ENCODE measurements at regions not wholly inside any gene's neighbourhood (a gene's known extent, or its start where the extent isn't known, plus 50 kb on each side); places are given as distances from the start of the nearest gene placed in this dataset.

GRCh38 chr12:126086242-126086641 is 1021.0 kb downstream of the AACS start:
- TF ChIP-seq EZH2 (IDR thresholded peaks at IDR 0.05), result no peak
- TF ChIP-seq, protein P1, sequence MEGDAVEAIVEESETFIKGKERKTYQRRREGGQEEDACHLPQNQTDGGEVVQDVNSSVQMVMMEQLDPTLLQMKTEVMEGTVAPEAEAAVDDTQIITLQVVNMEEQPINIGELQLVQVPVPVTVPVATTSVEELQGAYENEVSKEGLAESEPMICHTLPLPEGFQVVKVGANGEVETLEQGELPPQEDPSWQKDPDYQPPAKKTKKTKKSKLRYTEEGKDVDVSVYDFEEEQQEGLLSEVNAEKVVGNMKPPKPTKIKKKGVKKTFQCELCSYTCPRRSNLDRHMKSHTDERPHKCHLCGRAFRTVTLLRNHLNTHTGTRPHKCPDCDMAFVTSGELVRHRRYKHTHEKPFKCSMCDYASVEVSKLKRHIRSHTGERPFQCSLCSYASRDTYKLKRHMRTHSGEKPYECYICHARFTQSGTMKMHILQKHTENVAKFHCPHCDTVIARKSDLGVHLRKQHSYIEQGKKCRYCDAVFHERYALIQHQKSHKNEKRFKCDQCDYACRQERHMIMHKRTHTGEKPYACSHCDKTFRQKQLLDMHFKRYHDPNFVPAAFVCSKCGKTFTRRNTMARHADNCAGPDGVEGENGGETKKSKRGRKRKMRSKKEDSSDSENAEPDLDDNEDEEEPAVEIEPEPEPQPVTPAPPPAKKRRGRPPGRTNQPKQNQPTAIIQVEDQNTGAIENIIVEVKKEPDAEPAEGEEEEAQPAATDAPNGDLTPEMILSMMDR (IDR thresholded peaks at IDR 0.05), result no peak
